Neural progenitor cell (in vitro differentiated cells): ENCODE measurements at regions not wholly inside any gene's neighbourhood (a gene's known extent, or its start where the extent isn't known, plus 50 kb on each side); places are given as distances from the start of the nearest gene placed in this dataset.

Source experiments
- DNase-seq: peaks from one replicate; pipeline ENCODE4 v3.0.0-alpha.2; 2016; ENCODE audit warnings: low spot score
- H2AFZ ChIP-seq: fragments of 200-600 bp; sonication (generic); replicated peaks from 2 replicates; pipeline ENCODE4 v1.6.1; 2016; ENCODE audit warnings: antibody characterized with exemption
- H3F3A ChIP-seq: fragments of 200-600 bp; sonication (generic); 2 replicates; pipeline ENCODE4 v1.6.1; 2016; ENCODE audit warnings: antibody characterized with exemption, low read depth
- H3K27ac ChIP-seq: fragments of 200-600 bp; sonication (generic); 2 replicates; pipeline ENCODE4 v1.5.1; 2016; ENCODE audit warnings: mild to moderate bottlenecking
- H3K27me3 ChIP-seq: fragments of 200-600 bp; sonication (generic); 2 replicates; pipeline ENCODE4 v1.6.1; 2016; ENCODE audit warnings: mild to moderate bottlenecking, moderate library complexity
- H3K36me3 ChIP-seq: fragments of 200-600 bp; sonication (generic); 2 replicates; pipeline ENCODE4 v1.5.1; 2016
- H3K4me1 ChIP-seq: fragments of 200-600 bp; sonication (generic); 2 replicates; pipeline ENCODE4 v1.6.1; 2016; ENCODE audit warnings: mixed run types
- H3K4me2 ChIP-seq: fragments of 200-600 bp; sonication (generic); 2 replicates; pipeline ENCODE4 v1.6.1; 2016
- H3K4me3 ChIP-seq: fragments of 200-600 bp; sonication (generic); 2 replicates; pipeline ENCODE4 v1.5.1; 2016
- H3K79me2 ChIP-seq: fragments of 200-600 bp; sonication (generic); 2 replicates; pipeline ENCODE4 v1.6.1; 2016; ENCODE audit warnings: low read depth
- H3K9ac ChIP-seq: fragments of 200-600 bp; sonication (generic); 2 replicates; pipeline ENCODE4 v1.6.1; 2016
- H3K9me3 ChIP-seq: fragments of 200-600 bp; sonication (generic); 2 replicates; pipeline ENCODE4 v1.5.1; 2016; ENCODE audit warnings: low read depth
- H4K20me1 ChIP-seq: fragments of 200-600 bp; sonication (generic); 2 replicates; pipeline ENCODE4 v1.6.1; 2016; ENCODE audit warnings: low read depth
- H3K27ac Mint-ChIP-seq: 3 replicates; pipeline ENCODE4 v1.8.0; 2021; ENCODE audit warnings: mixed read lengths
- H3K27me3 Mint-ChIP-seq: 2 replicates; pipeline ENCODE4 v1.8.0; 2022; ENCODE audit warnings: low read depth, mild to moderate bottlenecking, inconsistent platforms, moderate library complexity, mixed read lengths; ENCODE audit not compliant: insufficient read depth
- H3K36me3 Mint-ChIP-seq: 3 replicates; pipeline ENCODE4 v1.8.0; 2021; ENCODE audit warnings: mixed read lengths
- H3K4me1 Mint-ChIP-seq: 3 replicates; pipeline ENCODE4 v1.8.0; 2021; ENCODE audit warnings: mixed read lengths
- H3K4me3 Mint-ChIP-seq: 3 replicates; pipeline ENCODE4 v1.8.0; 2021; ENCODE audit warnings: mild to moderate bottlenecking, moderate library complexity, mixed read lengths
- H3K9me3 Mint-ChIP-seq: 3 replicates; pipeline ENCODE4 v1.8.0; 2020; ENCODE audit warnings: mixed read lengths
- EZH2 ChIP-seq: fragments of 200-600 bp; sonication (generic); IDR thresholded peaks from 2 replicates; pipeline ENCODE4 v1.6.1; 2017; ENCODE audit warnings: antibody characterized with exemption, mild to moderate bottlenecking, moderate library complexity
- EZH2phosphoT487 ChIP-seq: fragments of 200-600 bp; sonication (generic); IDR thresholded peaks from 2 replicates; pipeline ENCODE4 v1.6.1; 2017; ENCODE audit warnings: antibody characterized with exemption
- TF ChIP-seq, protein P1 (sequence below): fragments of 200-600 bp; sonication (generic); IDR thresholded peaks from 2 replicates; pipeline ENCODE4 v1.5.1; 2017; ENCODE audit warnings: antibody characterized with exemption, mild to moderate bottlenecking

GRCh38 chr9:26559506-26559905, 333.1 kb downstream of the CAAP1 start:
- Mint-ChIP-seq H3K4me3 (no peak overlapping the region), H3K9me3 (no peaks in the 10 kb centered on the region), H3K27ac (no peak overlapping the region), H3K27me3 (no peaks in the 10 kb centered on the region), H3K4me1 (no peaks in the 10 kb centered on the region), H3K36me3 (no peaks in the 10 kb centered on the region)
- H3K4me2 ChIP-seq = no peak overlapping the region
- no peaks in the 10 kb centered on the region for H3K79me2 ChIP-seq
- H3K4me1 ChIP-seq = no peaks in the 10 kb centered on the region
- no peak for DNase-seq
- no peaks in the 10 kb centered on the region for H3F3A ChIP-seq
- no peaks in the 10 kb centered on the region for H4K20me1 ChIP-seq
- no peak overlapping the region for H3K27ac ChIP-seq
- H3K9ac ChIP-seq = no peak overlapping the region
- no peak overlapping the region for H3K4me3 ChIP-seq
- TF ChIP-seq, protein P1, sequence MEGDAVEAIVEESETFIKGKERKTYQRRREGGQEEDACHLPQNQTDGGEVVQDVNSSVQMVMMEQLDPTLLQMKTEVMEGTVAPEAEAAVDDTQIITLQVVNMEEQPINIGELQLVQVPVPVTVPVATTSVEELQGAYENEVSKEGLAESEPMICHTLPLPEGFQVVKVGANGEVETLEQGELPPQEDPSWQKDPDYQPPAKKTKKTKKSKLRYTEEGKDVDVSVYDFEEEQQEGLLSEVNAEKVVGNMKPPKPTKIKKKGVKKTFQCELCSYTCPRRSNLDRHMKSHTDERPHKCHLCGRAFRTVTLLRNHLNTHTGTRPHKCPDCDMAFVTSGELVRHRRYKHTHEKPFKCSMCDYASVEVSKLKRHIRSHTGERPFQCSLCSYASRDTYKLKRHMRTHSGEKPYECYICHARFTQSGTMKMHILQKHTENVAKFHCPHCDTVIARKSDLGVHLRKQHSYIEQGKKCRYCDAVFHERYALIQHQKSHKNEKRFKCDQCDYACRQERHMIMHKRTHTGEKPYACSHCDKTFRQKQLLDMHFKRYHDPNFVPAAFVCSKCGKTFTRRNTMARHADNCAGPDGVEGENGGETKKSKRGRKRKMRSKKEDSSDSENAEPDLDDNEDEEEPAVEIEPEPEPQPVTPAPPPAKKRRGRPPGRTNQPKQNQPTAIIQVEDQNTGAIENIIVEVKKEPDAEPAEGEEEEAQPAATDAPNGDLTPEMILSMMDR = no peak
- TF ChIP-seq EZH2 (no peak), EZH2phosphoT487 (no peak)
- H3K36me3 ChIP-seq = no peaks in the 10 kb centered on the region
- H2AFZ ChIP-seq = no peak overlapping the region
- no peaks in the 10 kb centered on the region for H3K27me3 ChIP-seq
- H3K9me3 ChIP-seq = no peaks in the 10 kb centered on the region

- no peak overlapping the region for H3K27ac ChIP-seq
- H3K4me1 ChIP-seq = no peaks in the 10 kb centered on the region
- Mint-ChIP-seq H3K9me3 (no peaks in the 10 kb centered on the region), H3K27me3 (no peaks in the 10 kb centered on the region), H3K4me1 (peaks cover 12% of the 10 kb centered on the region), H3K4me3 (no peak overlapping the region), H3K27ac (no peak overlapping the region), H3K36me3 (no peaks in the 10 kb centered on the region)
- TF ChIP-seq, protein P1 = no peak
- TF ChIP-seq EZH2 = no peak
- TF ChIP-seq EZH2phosphoT487 = no peak
- no peak overlapping the region for H3K4me2 ChIP-seq
- no peak for DNase-seq
- H3F3A ChIP-seq = no peaks in the 10 kb centered on the region
- H3K4me3 ChIP-seq = no peak overlapping the region
- H4K20me1 ChIP-seq = no peaks in the 10 kb centered on the region
- no peak overlapping the region for H2AFZ ChIP-seq
- H3K36me3 ChIP-seq = no peaks in the 10 kb centered on the region
- no peaks in the 10 kb centered on the region for H3K27me3 ChIP-seq
- no peaks in the 10 kb centered on the region for H3K79me2 ChIP-seq
- H3K9ac ChIP-seq = no peak overlapping the region
- H3K9me3 ChIP-seq = no peaks in the 10 kb centered on the region
Observed at GRCh38 chr9:26551971-26552370, 340.6 kb downstream of the CAAP1 start.

DNA sequence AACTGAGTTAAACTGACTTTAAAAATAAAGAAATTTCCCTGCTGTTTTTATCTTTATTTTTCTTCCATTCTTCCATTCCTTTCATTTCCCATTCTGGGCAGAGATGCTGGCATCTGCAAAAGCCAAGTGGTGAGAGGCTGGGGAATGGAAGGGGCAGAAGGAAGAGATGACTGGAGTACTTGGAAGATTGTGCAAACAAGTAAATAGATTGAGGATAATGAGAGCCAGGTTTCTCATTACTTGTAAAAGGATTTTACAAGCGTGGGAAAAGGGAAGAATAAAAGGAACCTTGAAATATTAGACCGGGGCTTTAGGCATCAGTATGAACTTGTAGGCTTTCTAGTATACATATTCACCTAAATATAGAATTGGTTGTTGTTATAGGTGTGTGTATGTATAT, 341.2 kb downstream of the CAAP1 start:
- Histone ChIP-seq H2AFZ (no peak overlapping the region), H4K20me1 (no peaks in the 10 kb centered on the region), H3K79me2 (no peaks in the 10 kb centered on the region), H3K9ac (no peak overlapping the region), H3K9me3 (no peaks in the 10 kb centered on the region), H3K27ac (no peak overlapping the region), H3K4me1 (no peaks in the 10 kb centered on the region), H3K4me3 (no peak overlapping the region), H3K27me3 (no peaks in the 10 kb centered on the region), H3F3A (no peaks in the 10 kb centered on the region), H3K4me2 (no peak overlapping the region), H3K36me3 (no peaks in the 10 kb centered on the region)
- Mint-ChIP-seq H3K27ac (no peak overlapping the region), H3K36me3 (no peaks in the 10 kb centered on the region), H3K9me3 (no peaks in the 10 kb centered on the region), H3K4me1 (peaks cover 12% of the 10 kb centered on the region), H3K4me3 (no peak overlapping the region), H3K27me3 (no peaks in the 10 kb centered on the region)
- TF ChIP-seq EZH2phosphoT487 = no peak
- no peak for TF ChIP-seq EZH2
- TF ChIP-seq, protein P1 = no peak
- no peak for DNase-seq
